IPS-11a (cell line): ENCODE measurements at regions not wholly inside any gene's neighbourhood (a gene's known extent, or its start where the extent isn't known, plus 50 kb on each side); places are given as distances from the start of the nearest gene placed in this dataset.
"Not testable (repeated sequence)": the region's sequence is repeated elsewhere in the genome, so short reads cannot be mapped to it uniquely, and the experiment has no call there.

Experiments
- H3K4me3 ChIP-seq: one replicate; pipeline ENCODE4 v1.5.1; 2013; ENCODE audit warnings: low read depth, low read length, control low read depth

- no peak overlapping the region for H3K4me3 ChIP-seq
Measured at GRCh38 chr21:38613686-38614085, 115.4 kb upstream of the ERG start.

- H3K4me3 ChIP-seq: no peak overlapping the region
Measured at GRCh38 chr21:38614558-38614957, 116.3 kb upstream of the ERG start.

DNA sequence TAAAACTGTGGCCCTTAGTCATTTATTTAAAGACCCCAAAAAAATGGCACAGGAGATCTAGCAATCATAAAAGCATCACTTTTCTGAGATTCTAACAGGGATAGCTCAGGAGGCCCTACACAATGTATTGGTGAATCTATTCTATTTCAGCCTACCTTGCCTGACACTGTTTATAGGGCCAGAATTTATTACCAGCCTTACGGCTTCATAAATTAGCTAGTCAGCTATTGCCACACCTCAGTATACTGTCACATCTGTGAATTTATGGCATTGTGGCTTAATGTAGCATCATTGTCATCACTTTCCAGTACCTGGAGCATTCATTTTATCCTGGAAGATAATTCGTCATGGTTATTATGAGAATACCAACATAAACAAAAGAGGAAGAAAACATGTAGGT is 121.2 kb upstream of the ERG start:
- no peak overlapping the region for H3K4me3 ChIP-seq

GRCh38 chr21:38619992-38620479 is 121.8 kb upstream of the ERG start:
- H3K4me3 ChIP-seq: no peak overlapping the region

GRCh38 chr21:38621132-38621531 is 122.9 kb upstream of the ERG start:
- H3K4me3 ChIP-seq: no peak overlapping the region

- no peak overlapping the region for H3K4me3 ChIP-seq
Measured at GRCh38 chr21:38622081-38622826, 124.0 kb upstream of the ERG start.

DNA sequence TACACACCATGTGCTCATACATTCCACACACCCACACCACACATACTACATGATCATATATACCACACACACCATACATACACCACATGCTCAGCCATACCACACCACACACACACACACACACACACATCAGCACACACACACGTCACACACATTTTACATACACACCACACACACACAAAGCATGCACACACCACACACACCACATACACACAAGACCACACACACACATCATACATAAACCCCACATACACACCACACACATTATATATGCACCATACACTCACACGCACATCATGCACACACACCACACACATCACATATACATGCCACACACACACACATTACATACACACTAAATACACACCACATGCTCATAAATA is 124.5 kb upstream of the ERG start:
- H3K4me3 ChIP-seq: no peak overlapping the region

GRCh38 chr21:38623552-38623951 is 125.3 kb upstream of the ERG start:
- H3K4me3 ChIP-seq: no peak overlapping the region

DNA sequence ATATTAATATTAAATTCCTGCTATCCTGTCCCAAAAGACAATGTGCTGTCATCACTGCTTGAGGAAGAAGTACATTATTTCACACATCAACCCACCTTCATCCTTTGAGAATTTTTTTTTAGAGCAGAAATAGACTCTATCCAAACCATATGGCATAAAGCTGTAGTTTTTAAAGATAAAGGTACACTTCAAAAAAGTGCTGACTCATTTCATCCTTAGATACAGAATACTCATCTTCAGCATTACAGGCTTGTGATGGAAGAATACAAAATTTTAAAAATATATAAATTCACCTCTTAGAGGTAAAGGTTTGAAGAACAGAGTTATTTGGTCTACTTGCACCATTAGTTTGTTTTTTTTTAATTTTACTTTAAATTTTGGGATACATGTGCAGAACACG is 126.7 kb upstream of the ERG start:
- H3K4me3 ChIP-seq: no peak overlapping the region

GRCh38 chr21:38626306-38626705 is 128.0 kb upstream of the ERG start:
- H3K4me3 ChIP-seq: no peak overlapping the region

DNA sequence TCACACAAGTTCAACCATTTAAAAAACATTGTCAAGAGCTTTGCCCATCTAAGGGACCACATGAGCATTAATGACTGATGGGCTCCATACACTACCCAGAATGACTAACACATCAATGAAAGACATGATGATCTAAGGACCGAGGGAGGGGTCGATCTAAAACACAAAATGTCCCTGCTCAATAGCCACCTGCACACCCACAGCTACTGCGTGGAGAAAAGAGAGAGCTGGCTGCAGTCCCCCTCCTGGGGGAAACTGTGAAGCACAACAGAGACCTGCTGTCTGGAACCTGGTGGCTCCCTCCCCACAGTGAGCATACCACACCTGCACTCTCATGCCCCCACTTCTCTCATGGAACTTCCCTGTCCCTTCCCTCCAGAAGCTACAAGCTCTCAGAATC is 130.1 kb upstream of the ERG start:
- H3K4me3 ChIP-seq: no peak overlapping the region

GRCh38 chr21:38631206-38631605 is 132.9 kb upstream of the ERG start:
- no peak overlapping the region for H3K4me3 ChIP-seq

DNA sequence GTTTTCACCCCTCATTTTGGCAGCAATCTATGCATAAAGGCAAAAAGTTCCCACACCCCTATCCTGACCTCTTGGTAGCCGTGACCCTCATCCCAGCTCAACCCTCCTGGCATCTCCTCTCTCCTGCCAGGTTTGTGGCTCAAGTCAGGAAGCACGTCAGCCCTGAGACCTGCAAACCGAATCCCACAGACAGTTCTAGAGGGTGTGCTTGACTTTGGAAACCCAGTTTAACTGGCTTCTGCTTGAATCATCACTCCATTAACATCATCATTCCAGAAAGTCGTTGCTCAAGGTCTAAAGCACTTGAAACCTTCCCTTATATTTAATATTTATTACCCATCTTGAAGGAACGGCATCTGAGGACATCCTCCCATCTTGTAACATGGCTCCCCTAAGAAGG is 133.4 kb upstream of the ERG start:
- H3K4me3 ChIP-seq: no peak overlapping the region

DNA sequence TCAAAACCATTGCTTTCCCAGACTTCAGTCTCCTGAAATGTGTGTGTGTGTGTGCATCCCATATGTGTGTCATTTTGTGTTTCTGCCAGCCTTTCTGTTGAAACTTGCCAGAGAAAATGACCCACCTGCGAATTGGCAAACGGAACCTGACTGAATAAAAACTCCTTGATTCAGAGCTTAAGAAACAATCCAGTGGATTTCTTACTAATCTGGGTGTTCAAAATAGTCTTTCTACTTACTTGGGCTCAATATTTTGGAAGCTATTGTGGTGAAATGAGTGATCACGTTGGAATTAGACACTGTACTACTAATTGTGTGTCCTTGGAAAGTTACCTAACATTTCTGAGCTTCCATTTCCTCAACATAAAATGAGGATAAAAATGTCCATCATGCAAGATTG is 138.9 kb upstream of the ERG start:
- no peak overlapping the region for H3K4me3 ChIP-seq

GRCh38 chr21:38639571-38640354 is 141.5 kb upstream of the ERG start:
- H3K4me3 ChIP-seq: no peak overlapping the region

GRCh38 chr21:38640355-38640742 is 142.1 kb upstream of the ERG start:
- not testable (repeated sequence) for H3K4me3 ChIP-seq

DNA sequence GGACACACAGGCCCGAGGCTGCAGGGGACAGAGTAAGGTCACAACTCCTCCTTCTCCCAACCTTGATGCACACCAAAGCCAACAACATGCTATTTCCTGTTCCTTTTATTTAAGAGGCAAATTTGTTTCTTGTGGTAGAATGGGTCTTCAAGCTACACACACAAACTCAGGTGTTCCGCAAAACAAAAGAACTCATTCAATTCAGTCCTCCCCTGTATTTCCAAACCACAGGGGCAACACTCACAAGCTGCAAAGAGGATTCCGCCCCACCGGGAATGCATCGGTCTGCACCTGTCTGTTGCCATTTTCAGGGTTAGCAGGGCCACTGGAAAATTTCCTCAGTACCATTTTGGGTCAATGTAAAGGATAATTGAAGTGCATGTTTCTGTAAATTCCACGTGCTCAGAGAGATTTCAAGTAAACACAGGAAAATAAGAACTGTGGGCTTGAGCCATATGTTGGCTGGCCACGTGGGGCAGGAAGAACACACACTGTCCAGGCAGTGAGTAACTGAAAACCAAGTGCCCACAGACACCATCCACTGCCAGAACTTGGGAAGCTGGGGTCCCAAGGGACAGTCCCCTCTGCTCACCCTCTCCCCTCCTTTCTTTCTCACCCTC is 145.2 kb upstream of the ERG start:
- no peak overlapping the region for H3K4me3 ChIP-seq

DNA sequence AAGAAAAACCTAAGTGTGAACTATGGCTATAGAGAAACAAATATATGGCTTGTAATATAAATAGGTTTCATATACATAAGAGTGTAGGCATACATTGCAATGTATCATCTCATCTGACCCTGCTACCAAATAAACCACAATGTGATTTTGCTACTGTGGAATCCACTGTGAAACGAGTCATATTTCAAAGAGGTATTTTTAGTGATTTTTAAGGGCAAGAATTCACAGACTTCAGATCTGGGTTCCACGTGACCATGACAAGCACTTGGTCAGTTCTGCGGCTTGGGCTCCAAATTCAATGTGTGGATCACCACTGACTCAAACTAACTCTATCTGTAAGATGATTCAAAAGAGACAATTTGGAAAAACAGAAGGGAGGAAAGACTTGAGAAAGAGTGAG is 147.0 kb upstream of the ERG start:
- H3K4me3 ChIP-seq: no peak overlapping the region

GRCh38 chr21:38646213-38646837 is 148.0 kb upstream of the ERG start:
- no peak overlapping the region for H3K4me3 ChIP-seq

- no peak overlapping the region for H3K4me3 ChIP-seq
Measured at GRCh38 chr21:38649120-38649519, 150.8 kb upstream of the ERG start.

GRCh38 chr21:38651570-38651969 is 153.3 kb upstream of the ERG start:
- H3K4me3 ChIP-seq: no peak overlapping the region

DNA sequence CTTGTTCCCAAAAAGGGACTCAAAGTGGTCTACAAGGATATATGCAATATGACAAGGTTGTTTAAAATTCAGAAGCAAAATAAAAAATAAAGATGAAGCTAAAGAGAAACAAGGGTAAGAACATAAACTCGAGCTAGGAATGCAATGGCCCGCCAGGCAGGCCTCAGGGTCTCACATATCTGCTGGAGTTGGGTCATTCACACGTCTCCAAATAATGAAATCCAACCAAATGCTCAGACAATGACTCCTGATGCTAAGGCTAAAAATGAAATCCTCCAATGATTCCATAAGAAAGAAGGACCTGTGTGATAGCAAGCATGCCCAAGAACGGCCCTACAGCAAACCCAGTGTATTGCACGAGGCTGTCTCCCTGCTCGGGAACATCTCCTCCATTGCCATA is 153.3 kb upstream of the ETS2 start:
- no peak overlapping the region for H3K4me3 ChIP-seq
